Ishikawa (cell line): ENCODE measurements at regions not wholly inside any gene's neighbourhood (a gene's known extent, or its start where the extent isn't known, plus 50 kb on each side); places are given as distances from the start of the nearest gene placed in this dataset.

Source experiments
- CEBPB ChIP-seq: IDR thresholded peaks from 2 replicates; pipeline ENCODE4 v1.6.1; 2012
- CREB1 ChIP-seq: IDR thresholded peaks from 2 replicates; pipeline ENCODE4 v1.6.1; 2012; ENCODE audit warnings: low read depth
- EGR1 ChIP-seq: IDR thresholded peaks from 2 replicates; pipeline ENCODE4 v1.6.1; 2012
- EP300 ChIP-seq: IDR thresholded peaks from 2 replicates; pipeline ENCODE4 v1.6.1; 2012; ENCODE audit warnings: borderline replicate concordance
- NFIC ChIP-seq: IDR thresholded peaks from 2 replicates; pipeline ENCODE4 v1.6.1; 2012
- RAD21 ChIP-seq: IDR thresholded peaks from 2 replicates; pipeline ENCODE4 v1.6.1; 2012; ENCODE audit warnings: low read depth
- TAF1 ChIP-seq: IDR thresholded peaks from 2 replicates; pipeline ENCODE4 v1.6.1; 2012; ENCODE audit warnings: low read depth, mild to moderate bottlenecking
- TCF12 ChIP-seq: IDR thresholded peaks from 2 replicates; pipeline ENCODE4 v1.6.1; 2012; ENCODE audit warnings: low read depth
- TEAD4 ChIP-seq: IDR thresholded peaks from 2 replicates; pipeline ENCODE4 v1.6.1; 2012
- YY1 ChIP-seq: IDR thresholded peaks from 2 replicates; pipeline ENCODE4 v1.6.1; 2012; ENCODE audit warnings: low read depth
- ZBTB7A ChIP-seq: IDR thresholded peaks from 2 replicates; pipeline ENCODE4 v1.6.1; 2012; ENCODE audit warnings: low read depth
- TF ChIP-seq, protein P1 (sequence below): IDR thresholded peaks from 2 replicates; pipeline ENCODE4 v1.6.1; 2012
- TF ChIP-seq, protein P2 (sequence below): IDR thresholded peaks from 2 replicates; pipeline ENCODE4 v1.6.1; 2012; ENCODE audit warnings: low read depth, mild to moderate bottlenecking
- TF ChIP-seq, protein P3 (sequence below): IDR thresholded peaks from 2 replicates; pipeline ENCODE4 v1.6.1; 2012

DNA sequence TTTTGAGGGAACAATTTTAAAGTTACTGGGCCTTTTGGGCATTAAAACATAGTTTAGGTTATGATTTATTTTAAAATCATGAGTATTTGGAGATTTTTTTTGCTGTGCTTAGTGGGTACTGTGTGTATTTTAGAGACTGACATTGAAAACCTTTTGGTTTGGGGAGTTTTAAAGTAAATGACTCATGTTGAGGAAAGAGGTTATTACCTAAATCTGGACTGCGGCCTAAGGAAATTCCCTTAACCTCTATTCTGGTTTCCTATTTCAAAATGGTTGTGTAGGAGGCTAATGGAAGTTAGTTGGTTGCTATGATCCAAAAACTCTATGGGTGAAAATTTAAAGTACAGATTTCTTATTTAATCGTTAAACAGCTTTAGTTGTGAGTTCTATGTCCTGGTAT is 57.3 kb upstream of the DPH6 start:
- TF ChIP-seq CREB1 (no peak), EP300 (no peak), ZBTB7A (no peak), RAD21 (no peak), TAF1 (no peak), EGR1 (no peak), CEBPB (no peak), TCF12 (no peak), NFIC (no peak), YY1 (no peak), TEAD4 (no peak)
- TF ChIP-seq, protein P1, sequence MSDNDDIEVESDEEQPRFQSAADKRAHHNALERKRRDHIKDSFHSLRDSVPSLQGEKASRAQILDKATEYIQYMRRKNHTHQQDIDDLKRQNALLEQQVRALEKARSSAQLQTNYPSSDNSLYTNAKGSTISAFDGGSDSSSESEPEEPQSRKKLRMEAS: no peak
- TF ChIP-seq, protein P2, sequence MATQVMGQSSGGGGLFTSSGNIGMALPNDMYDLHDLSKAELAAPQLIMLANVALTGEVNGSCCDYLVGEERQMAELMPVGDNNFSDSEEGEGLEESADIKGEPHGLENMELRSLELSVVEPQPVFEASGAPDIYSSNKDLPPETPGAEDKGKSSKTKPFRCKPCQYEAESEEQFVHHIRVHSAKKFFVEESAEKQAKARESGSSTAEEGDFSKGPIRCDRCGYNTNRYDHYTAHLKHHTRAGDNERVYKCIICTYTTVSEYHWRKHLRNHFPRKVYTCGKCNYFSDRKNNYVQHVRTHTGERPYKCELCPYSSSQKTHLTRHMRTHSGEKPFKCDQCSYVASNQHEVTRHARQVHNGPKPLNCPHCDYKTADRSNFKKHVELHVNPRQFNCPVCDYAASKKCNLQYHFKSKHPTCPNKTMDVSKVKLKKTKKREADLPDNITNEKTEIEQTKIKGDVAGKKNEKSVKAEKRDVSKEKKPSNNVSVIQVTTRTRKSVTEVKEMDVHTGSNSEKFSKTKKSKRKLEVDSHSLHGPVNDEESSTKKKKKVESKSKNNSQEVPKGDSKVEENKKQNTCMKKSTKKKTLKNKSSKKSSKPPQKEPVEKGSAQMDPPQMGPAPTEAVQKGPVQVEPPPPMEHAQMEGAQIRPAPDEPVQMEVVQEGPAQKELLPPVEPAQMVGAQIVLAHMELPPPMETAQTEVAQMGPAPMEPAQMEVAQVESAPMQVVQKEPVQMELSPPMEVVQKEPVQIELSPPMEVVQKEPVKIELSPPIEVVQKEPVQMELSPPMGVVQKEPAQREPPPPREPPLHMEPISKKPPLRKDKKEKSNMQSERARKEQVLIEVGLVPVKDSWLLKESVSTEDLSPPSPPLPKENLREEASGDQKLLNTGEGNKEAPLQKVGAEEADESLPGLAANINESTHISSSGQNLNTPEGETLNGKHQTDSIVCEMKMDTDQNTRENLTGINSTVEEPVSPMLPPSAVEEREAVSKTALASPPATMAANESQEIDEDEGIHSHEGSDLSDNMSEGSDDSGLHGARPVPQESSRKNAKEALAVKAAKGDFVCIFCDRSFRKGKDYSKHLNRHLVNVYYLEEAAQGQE: no peak
- TF ChIP-seq, protein P3, sequence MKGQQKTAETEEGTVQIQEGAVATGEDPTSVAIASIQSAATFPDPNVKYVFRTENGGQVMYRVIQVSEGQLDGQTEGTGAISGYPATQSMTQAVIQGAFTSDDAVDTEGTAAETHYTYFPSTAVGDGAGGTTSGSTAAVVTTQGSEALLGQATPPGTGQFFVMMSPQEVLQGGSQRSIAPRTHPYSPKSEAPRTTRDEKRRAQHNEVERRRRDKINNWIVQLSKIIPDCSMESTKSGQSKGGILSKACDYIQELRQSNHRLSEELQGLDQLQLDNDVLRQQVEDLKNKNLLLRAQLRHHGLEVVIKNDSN: no peak
